ENCODE measurements at regions not wholly inside any gene's neighbourhood (a gene's known extent, or its start where the extent isn't known, plus 50 kb on each side); places are given as distances from the start of the nearest gene placed in this dataset.

DNA sequence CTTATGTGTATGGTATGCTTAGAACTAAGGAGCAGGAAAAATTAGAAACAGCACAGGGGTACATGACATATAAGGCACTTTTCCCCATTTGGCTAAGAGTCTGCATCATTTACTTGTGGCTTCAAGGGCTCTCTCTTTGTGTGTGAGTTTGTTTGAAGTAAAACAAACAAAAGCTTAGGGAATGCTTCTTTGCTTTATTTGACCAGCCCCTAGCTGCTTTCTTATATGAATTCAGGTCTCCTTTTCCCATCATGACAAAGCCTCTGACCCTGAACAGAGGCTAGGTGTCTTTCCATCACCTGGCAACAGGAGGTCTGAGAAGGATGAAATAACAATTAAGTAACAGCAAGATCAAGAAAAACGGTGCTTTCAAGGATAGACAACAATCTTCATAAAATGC is 643.8 kb upstream of the ADGRL2 start:
- Histone ChIP-seq H3K36me3 (no peaks in the 10 kb centered on the region), H3K4me3 (no peak overlapping the region), H3K4me1 (no peaks in the 10 kb centered on the region), H3K27ac (replicated peaks) (no peak overlapping the region), H3K27me3 (ENCODE audit: low read depth) (no peaks in the 10 kb centered on the region), H3K9me3 (replicated peaks) (no peaks in the 10 kb centered on the region)
- intact Hi-C loops (cut with micrococcal nuclease) = no loop called here
- TF ChIP-seq, protein P1, sequence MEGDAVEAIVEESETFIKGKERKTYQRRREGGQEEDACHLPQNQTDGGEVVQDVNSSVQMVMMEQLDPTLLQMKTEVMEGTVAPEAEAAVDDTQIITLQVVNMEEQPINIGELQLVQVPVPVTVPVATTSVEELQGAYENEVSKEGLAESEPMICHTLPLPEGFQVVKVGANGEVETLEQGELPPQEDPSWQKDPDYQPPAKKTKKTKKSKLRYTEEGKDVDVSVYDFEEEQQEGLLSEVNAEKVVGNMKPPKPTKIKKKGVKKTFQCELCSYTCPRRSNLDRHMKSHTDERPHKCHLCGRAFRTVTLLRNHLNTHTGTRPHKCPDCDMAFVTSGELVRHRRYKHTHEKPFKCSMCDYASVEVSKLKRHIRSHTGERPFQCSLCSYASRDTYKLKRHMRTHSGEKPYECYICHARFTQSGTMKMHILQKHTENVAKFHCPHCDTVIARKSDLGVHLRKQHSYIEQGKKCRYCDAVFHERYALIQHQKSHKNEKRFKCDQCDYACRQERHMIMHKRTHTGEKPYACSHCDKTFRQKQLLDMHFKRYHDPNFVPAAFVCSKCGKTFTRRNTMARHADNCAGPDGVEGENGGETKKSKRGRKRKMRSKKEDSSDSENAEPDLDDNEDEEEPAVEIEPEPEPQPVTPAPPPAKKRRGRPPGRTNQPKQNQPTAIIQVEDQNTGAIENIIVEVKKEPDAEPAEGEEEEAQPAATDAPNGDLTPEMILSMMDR (IDR thresholded peaks at IDR 0.05; ENCODE audit: borderline replicate concordance) = no peak
- DNase-seq = no peak

DNA sequence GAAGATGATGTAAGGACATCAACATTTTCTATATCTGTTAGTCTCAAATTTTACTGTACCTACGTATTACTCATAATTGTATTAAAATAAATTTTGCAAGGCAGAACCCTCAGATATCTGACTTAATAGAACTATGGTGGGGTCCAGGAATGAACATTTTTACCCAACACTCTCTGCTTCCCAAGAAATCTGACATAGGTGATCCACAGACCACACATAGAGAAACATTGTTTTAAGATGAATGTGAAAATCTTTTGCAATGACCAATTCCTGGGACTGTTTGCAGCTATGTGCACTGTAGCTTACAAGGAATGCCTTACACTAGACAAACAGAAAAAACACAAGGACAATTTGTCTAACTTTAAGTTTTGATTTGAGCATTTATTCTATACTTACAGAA is 645.6 kb upstream of the ADGRL2 start:
- no peaks in the 10 kb centered on the region for H3K36me3 ChIP-seq
- TF ChIP-seq, protein P1 (IDR thresholded peaks at IDR 0.05; ENCODE audit: borderline replicate concordance) = no peak

DNA sequence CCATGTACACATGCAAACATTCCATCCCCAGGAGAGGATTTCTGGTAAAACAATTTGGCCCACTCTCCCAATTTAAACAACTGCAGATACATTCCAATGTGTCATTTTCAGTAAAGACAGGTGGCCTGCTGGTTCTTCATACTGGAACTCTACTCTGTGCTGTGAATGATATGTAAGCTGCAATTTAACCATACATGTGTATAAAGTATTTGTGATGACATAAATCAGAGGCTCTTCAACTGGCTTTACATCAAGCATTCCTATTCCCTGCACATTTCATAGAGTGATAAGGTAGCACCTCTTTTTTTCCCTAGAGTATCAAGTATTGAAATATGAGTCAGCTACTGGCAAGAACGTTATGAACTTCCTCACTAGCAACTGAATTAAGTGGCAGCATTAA is 649.5 kb upstream of the ADGRL2 start:
- H3K9me3 ChIP-seq (replicated peaks) = no peaks in the 10 kb centered on the region
- no peak overlapping the region for H3K27ac ChIP-seq (replicated peaks)
- intact Hi-C loops (cut with micrococcal nuclease) = no loop called here
- no peak overlapping the region for H3K4me3 ChIP-seq
- DNase-seq = no peak
- no peaks in the 10 kb centered on the region for H3K27me3 ChIP-seq (ENCODE audit: low read depth)
- no peaks in the 10 kb centered on the region for H3K36me3 ChIP-seq
- H3K4me1 ChIP-seq = peaks cover 4% of the 10 kb centered on the region
- TF ChIP-seq, protein P1 (IDR thresholded peaks at IDR 0.05; ENCODE audit: borderline replicate concordance) = no peak

More for the DNA sequence above, 645.6 kb upstream of the ADGRL2 start:
- peaks cover 4% of the 10 kb centered on the region for H3K4me1 ChIP-seq
- H3K27me3 ChIP-seq (ENCODE audit: low read depth) = no peaks in the 10 kb centered on the region
- no peak overlapping the region for H3K4me3 ChIP-seq
- intact Hi-C loops (cut with micrococcal nuclease) = no loop called here
- no peak overlapping the region for H3K27ac ChIP-seq (replicated peaks)
- no peak for DNase-seq
- no peaks in the 10 kb centered on the region for H3K9me3 ChIP-seq (replicated peaks)

DNA sequence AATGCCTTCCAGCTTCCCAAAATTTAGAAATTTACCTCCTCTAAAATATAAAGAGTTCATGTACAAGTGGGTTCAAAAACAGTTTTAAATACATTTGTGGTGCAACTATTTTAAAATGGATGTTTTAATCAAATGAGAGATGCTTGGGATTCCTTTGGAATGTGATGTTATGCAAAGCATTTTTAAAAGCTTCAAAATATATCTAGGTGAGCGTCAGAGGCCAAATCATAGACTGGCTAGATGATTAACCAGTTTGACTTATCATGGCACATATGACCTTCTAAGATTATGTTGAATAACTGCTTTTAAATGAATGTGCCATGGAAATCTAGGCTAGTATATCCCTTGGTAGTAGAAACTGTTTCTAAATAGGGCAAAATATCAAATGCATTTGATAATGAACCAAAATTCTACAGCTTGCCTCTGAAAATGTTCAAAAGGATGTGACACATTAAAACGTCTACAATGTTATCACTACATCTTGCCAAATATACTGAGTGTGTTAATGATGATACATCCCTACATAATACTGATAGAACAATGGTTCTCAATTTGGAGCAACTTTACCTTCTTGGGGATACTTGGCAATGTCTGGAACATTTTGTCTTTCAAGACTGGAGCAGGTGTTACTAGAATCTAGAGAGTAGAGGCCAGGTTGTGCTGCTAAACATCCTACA is 650.9 kb upstream of the ADGRL2 start:
- intact Hi-C loops (cut with micrococcal nuclease) = no loop called here

DNA sequence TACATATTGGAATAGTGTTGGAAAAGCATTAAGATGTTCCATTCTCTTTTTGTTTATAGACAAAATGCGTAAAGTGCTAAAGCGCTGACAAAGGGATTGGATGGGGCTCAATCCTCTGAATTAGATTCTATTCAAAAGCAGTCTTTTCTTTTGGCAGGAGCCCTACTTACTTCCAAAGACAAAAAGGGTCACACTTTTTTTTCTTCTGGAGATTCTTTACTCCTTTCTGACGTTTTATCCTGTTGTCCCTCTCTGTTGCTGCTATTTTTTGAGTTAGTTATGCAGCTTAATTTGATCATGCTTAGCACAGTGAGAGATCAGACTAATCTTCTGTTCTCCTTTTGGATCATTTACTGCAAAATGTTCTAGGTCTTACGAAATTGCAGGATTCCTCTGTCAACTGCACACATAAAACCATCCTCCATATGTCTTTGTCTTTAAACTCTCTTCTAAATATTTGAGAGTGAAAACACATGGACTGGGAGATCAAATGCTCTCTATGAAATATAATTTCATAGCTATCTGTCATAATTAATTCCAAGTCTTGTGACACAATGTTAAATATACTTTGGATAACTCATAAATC is 656.4 kb upstream of the ADGRL2 start:
- TF ChIP-seq, protein P1 (IDR thresholded peaks at IDR 0.05; ENCODE audit: borderline replicate concordance) = no peak
- Histone ChIP-seq H3K4me1 (no peaks in the 10 kb centered on the region), H3K9me3 (replicated peaks) (no peaks in the 10 kb centered on the region), H3K4me3 (no peak overlapping the region), H3K27me3 (ENCODE audit: low read depth) (no peaks in the 10 kb centered on the region), H3K27ac (replicated peaks) (no peak overlapping the region), H3K36me3 (no peaks in the 10 kb centered on the region)
- DNase-seq = no peak
- intact Hi-C loops (cut with micrococcal nuclease) = no loop called here

More for the DNA sequence above, 650.9 kb upstream of the ADGRL2 start:
- no peak for DNase-seq
- Histone ChIP-seq H3K36me3 (no peaks in the 10 kb centered on the region), H3K27me3 (ENCODE audit: low read depth) (no peaks in the 10 kb centered on the region), H3K4me1 (peaks cover 4% of the 10 kb centered on the region), H3K9me3 (replicated peaks) (no peaks in the 10 kb centered on the region), H3K4me3 (no peak overlapping the region), H3K27ac (replicated peaks) (no peak overlapping the region)
- TF ChIP-seq, protein P1 (IDR thresholded peaks at IDR 0.05; ENCODE audit: borderline replicate concordance) = no peak
